Omental fat pad (tissue), 3 donors: ENCODE measurements at regions not wholly inside any gene's neighbourhood (a gene's known extent, or its start where the extent isn't known, plus 50 kb on each side); places are given as distances from the start of the nearest gene placed in this dataset.

Experiments
- ATAC-seq: fragments of 150-250 bp; one replicate; pipeline ENCODE4 v1.9.1; 2016; ENCODE audit warnings: mild to moderate bottlenecking, moderate library complexity; ENCODE audit not compliant: low FRiP score
- DNase-seq: peaks from one replicate; pipeline ENCODE4 v3.0.0-alpha.2; 2019; ENCODE audit warnings: low spot score
- CTCF ChIP-seq, 3 donors: fragments of 450-650 bp; IDR thresholded peaks; one replicate each; pipeline ENCODE4 v1.5.1; 2016 to 2017; ENCODE audit warnings: antibody characterized with exemption in 3 of 3, mild to moderate bottlenecking in 3 of 3, moderate library complexity in 2 of 3

- no peak for TF ChIP-seq CTCF (IDR thresholded peaks at IDR 0.05)
- DNase-seq: no peak
- ATAC-seq: no peak
These were observed 106.7 kb downstream of the MRPL39 start for GRCh38 chr21:25500598-25500997.

- DNase-seq (no peak), ATAC-seq (no peak)
- no peak for TF ChIP-seq CTCF (IDR thresholded peaks at IDR 0.05)
These were observed 110.3 kb downstream of the MRPL39 start for GRCh38 chr21:25496825-25497482.

GRCh38 chr21:25494804-25495203 is 112.5 kb downstream of the MRPL39 start:
- DNase-seq (no peak), ATAC-seq (no peak)
- no peak for TF ChIP-seq CTCF (IDR thresholded peaks at IDR 0.05)

GRCh38 chr21:25493722-25494121 is 113.6 kb downstream of the MRPL39 start:
- TF ChIP-seq CTCF (IDR thresholded peaks at IDR 0.05): no peak
- DNase-seq: no peak
- no peak for ATAC-seq

GRCh38 chr21:25491267-25491666 is 116.0 kb downstream of the MRPL39 start:
- ATAC-seq: no peak
- no peak for TF ChIP-seq CTCF (IDR thresholded peaks at IDR 0.05)
- DNase-seq: no peak

GRCh38 chr21:25490742-25491141 is 116.5 kb downstream of the MRPL39 start:
- ATAC-seq (no peak), DNase-seq (no peak)
- TF ChIP-seq CTCF (IDR thresholded peaks at IDR 0.05): no peak

- ATAC-seq: no peak
- no peak for DNase-seq
These were observed 117.6 kb downstream of the MRPL39 start for GRCh38 chr21:25489673-25490072.

More at GRCh38 chr21:25489673-25490072, 117.6 kb downstream of the MRPL39 start:
- no peak for TF ChIP-seq CTCF (IDR thresholded peaks at IDR 0.05)
